AG04449 (cell line): ENCODE measurements at regions not wholly inside any gene's neighbourhood (a gene's known extent, or its start where the extent isn't known, plus 50 kb on each side); places are given as distances from the start of the nearest gene placed in this dataset.
A peak's percentile ranks its signal among the peaks of the same experiment; 100 is the strongest.

ENCODE experiments used
- CTCF ChIA-PET: fragments of 350-600 bp; formaldehyde crosslinking; extraction: SDS; loops from one replicate; lab custom pipeline; 2021; ENCODE audit warnings: antibody characterized with exemption; lab: Yijun Ruan, JAX
- POLR2A ChIA-PET: fragments of 400-600, 350-600 bp; formaldehyde crosslinking; extraction: SDS; loops from one replicate; lab custom pipeline; 2020; ENCODE audit warnings: antibody characterized with exemption, inconsistent platforms; lab: Yijun Ruan, JAX
- DNase-seq: peaks from one replicate; pipeline ENCODE4 v3.0.0-alpha.2; 2010; ENCODE audit warnings: low read depth, low spot score
- H3K4me3 ChIP-seq: 2 replicates; pipeline ENCODE4 v1.5.1; 2011; ENCODE audit warnings: low read depth, mild to moderate bottlenecking, control low read depth, low read length
- TF ChIP-seq, protein P1 (sequence below): IDR thresholded peaks from one replicate; pipeline ENCODE4 v1.5.1; 2011; ENCODE audit warnings: mild to moderate bottlenecking, moderate library complexity, low read length, control low read depth, inconsistent platforms; ENCODE audit not compliant: insufficient read depth; ENCODE audit errors: missing control alignments

DNA sequence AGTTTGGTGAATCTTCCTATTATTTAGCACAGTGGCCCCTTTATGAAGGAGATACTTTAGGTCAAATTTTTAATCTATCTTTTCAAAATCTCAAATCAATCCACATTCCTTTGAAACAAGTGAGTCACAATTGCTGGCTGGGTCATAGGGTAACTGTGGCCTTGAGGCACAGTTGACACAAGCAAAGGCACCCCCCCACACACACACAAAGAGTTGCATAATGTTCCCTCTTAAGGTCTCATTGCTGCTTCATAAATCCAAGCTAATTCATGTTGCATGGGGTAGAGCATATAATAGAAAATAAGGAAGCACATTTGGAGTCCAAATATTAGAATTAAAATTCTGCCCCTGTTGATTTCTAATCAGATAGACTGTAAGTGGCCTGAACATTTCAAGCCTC is 171.5 kb downstream of the DLEU7 start:
- ChIA-PET POLR2A (no interaction called here), CTCF (interaction anchor here (0.9 to 1.2 kb wide), 2 partner anchors 16 to 129 kb away, joined by 3 read pairs; no protein-coding TSS in a partner anchor)
- DNase-seq, result no peak
- TF ChIP-seq, protein P1, sequence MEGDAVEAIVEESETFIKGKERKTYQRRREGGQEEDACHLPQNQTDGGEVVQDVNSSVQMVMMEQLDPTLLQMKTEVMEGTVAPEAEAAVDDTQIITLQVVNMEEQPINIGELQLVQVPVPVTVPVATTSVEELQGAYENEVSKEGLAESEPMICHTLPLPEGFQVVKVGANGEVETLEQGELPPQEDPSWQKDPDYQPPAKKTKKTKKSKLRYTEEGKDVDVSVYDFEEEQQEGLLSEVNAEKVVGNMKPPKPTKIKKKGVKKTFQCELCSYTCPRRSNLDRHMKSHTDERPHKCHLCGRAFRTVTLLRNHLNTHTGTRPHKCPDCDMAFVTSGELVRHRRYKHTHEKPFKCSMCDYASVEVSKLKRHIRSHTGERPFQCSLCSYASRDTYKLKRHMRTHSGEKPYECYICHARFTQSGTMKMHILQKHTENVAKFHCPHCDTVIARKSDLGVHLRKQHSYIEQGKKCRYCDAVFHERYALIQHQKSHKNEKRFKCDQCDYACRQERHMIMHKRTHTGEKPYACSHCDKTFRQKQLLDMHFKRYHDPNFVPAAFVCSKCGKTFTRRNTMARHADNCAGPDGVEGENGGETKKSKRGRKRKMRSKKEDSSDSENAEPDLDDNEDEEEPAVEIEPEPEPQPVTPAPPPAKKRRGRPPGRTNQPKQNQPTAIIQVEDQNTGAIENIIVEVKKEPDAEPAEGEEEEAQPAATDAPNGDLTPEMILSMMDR, result no peak
- no peak overlapping the region for H3K4me3 ChIP-seq

DNA sequence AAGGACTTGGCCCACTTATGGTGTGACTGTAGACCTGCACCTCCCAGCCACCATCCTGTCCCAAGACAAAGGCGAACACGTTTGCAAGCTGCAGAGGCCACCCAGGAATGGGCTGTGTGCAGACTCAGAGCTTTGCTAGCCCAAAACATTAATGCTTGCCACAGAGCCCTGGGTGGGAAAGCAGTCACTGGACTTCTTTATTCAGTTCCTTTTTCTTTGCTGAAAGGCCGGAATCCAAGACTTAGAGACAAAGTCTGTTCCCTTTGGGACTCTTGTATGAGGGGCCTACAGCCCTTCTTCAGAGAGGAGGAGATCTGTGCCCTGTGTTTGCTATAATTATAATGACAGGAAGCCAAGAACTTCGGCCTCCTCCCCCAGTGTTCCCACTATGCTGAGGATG is 167.8 kb downstream of the DLEU7 start:
- no peak for DNase-seq
- POLR2A ChIA-PET, result no interaction called here
- CTCF ChIA-PET, result no interaction called here
- no peak overlapping the region for H3K4me3 ChIP-seq
- TF ChIP-seq, protein P1, result no peak

DNA sequence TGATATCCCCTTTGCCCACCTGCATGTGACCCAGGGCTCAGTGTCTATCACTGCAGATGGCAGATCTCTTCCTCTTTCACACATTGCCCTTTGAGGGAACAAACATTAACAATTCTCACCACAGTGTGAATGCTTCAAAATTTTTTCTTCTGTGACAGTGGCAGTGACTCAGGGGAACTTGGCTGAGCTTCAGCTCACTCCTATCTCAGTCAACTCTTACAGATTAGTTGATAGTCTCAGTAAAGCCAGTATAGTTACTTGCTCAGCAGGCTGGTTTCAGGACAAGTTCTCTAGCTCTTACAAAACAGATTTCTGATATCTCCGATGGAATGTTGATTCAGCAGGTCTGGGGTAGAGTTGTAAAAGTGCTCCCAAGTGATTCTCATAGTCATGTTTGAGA is 166.9 kb downstream of the DLEU7 start:
- TF ChIP-seq, protein P1, result no peak
- peak; percentile 49 for DNase-seq
- H3K4me3 ChIP-seq, result no peak overlapping the region
- ChIA-PET POLR2A (interaction anchor here (0.8 kb wide), 1 partner anchor 37 kb away, joined by 3 read pairs; no protein-coding TSS in a partner anchor), CTCF (interaction anchor here (0.7 to 1.6 kb wide), 3 partner anchors 10 to 700 kb away, joined by 3 to 4 read pairs (median 3); no protein-coding TSS in a partner anchor)

DNA sequence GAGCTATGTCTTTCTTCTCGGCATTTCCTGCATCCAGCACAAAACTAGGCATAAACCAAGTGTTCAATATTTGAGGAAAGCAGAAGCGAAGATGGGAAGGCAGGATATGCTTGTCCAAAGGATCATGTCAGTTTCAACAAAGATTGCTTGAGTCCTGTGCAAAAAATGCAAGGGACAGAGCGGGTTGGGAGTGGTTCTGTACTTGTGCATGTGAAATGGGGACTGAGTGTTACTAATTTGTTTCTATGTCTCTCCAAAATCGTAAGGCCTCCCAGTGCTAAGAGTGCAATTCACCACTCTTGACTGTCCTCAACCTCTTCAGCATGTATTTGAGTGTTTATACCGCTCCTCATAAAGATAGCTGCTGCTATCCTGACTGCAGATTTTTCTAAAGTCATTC is 166.2 kb downstream of the DLEU7 start:
- H3K4me3 ChIP-seq, result no peak overlapping the region
- no peak for DNase-seq
- CTCF ChIA-PET, result interaction anchor here (0.7 to 1.6 kb wide), 3 partner anchors 9 to 701 kb away, joined by 3 to 4 read pairs (median 3); no protein-coding TSS in a partner anchor
- POLR2A ChIA-PET, result interaction anchor here (0.8 to 2.1 kb wide), 3 partner anchors 36 to 123 kb away, joined by 3 to 11 read pairs (median 6); no protein-coding TSS in a partner anchor
- TF ChIP-seq, protein P1, result no peak

DNA sequence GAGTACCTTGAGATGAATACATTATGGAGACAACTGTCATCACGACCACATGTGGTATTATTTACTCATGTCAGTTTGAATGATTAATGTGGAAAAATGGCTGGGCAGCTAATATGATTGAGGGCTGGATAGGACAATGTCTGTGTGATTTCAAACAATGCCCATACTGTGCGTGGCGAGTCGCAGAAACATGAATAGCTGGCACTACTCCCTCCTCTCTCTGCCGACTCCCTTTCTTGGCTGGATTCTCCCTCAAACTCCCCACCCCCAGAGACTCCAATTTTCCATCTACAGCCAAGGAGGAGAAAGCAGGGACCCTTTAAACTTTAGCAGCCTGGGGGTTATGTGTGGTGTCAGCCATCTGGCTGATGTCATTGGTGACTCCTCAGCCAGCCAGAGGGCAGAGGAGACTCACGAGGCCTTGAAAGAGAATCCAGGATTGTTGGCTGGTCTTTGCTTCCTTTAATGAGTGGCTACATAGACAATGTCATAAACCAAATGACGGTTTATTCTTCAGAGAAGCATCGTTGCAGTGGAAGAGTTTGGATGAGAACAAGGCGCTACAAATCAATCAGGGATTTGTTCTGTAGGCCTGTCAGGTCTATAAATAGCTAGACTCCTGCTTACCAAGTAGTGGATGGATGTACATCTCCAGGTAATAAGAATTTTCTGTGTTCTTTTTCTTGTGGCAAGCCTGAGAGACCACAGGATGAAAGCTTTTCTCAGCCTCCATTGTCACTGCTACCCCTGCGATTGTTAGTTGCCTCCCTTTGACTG is 165.6 kb downstream of the DLEU7 start:
- CTCF ChIA-PET, result interaction anchor here (0.9 to 1.6 kb wide), 6 partner anchors 8 to 123 kb away, joined by 3 to 4 read pairs (median 4); no protein-coding TSS in a partner anchor
- TF ChIP-seq, protein P1, result no peak
- no peak overlapping the region for H3K4me3 ChIP-seq
- no peak for DNase-seq
- POLR2A ChIA-PET, result interaction anchor here (0.5 to 2.1 kb wide), 10 partner anchors 16 to 592 kb away, joined by 3 to 11 read pairs (median 4); no protein-coding TSS in a partner anchor
